ENCODE measurements at regions not wholly inside any gene's neighbourhood (a gene's known extent, or its start where the extent isn't known, plus 50 kb on each side); places are given as distances from the start of the nearest gene placed in this dataset.

DNA sequence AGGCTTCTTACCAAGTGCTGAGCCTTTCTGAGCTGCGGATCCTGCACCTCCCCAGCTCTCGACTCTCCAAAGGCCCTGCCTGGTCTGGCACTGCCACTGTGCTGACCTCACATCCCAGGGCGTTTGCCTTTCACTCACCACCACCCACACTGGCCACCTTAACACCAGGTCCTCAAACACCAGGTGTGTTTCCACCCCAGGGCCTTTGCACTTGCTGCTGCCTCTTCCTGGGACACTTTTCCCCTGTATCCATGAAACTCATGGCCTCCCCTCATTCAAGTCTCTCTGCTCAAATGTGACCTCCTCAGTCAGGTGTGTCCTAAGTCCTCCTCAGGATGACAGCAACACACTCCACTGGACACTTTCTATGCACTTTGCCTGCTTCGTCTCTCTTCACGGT, 51.4 kb upstream of the ANO1 start:
- DNase-seq (ENCODE audit: low read depth in 3 of 3): no peak

DNA sequence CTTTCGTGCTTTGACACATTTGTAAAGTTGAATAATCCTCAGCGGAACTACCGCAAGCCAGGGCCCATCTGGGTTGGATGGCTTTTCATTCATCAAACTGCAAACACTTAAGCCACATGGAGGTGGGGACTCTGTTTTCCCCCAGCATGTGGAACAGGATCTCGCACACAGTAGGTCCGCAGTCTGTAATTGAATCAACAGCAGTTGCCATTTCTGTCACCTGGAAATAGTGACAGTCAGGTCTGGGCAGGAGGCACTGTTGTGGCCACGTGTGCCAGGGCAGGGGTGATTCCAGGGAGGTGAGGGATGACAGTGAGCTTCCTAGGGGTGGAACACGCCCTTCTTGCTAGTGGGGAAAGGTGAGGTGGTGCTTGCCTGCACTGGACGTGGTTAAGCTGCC, 50.7 kb upstream of the ANO1 start:
- DNase-seq (ENCODE audit: low read depth in 3 of 3): no peak

GRCh38 chr11:70028147-70028855, 49.8 kb upstream of the ANO1 start:
- no peak for DNase-seq (ENCODE audit: low read depth in 3 of 3)

Measured in stimulated activated CD4-positive, alpha-beta T cell treated with anti-CD3 and anti-CD28 coated beads, TNF-alpha, amount 100 ng/mL, for 4 hours (primary cell).